Medulla oblongata (tissue), 1 donor: ENCODE measurements at regions not wholly inside any gene's neighbourhood (a gene's known extent, or its start where the extent isn't known, plus 50 kb on each side); places are given as distances from the start of the nearest gene placed in this dataset.

Experiments
- DNase-seq: peaks from one replicate; pipeline ENCODE4 v3.0.0-alpha.2; 2015; ENCODE audit errors: extremely low spot score

DNA sequence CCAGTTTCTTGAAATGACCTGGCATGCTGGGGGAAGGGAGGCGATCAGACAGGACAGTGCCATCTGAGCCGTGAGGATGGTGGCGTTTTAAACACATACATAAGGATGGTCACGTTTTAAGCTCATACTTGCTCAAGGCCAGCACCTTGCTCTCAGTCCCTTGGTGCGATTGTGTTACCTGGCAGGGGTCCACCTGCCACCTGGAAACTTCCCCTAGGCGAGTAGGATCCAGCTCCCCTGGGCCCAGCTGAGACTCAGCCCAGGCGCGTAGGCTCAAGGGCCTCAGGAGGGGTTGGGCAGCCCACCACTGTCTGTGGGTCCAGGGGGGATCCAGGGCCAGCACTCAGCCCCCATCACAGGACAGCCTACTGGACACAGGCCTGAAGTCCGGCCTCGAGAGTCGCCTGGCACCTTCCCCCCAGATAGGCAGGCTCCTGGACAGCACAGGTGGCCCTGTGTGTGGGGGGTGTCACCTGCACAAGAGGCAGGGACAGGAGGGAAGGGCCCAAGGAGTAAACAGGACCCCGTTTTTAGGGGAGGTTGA is 185.8 kb downstream of the BRD1 start:
- DNase-seq: no peak

DNA sequence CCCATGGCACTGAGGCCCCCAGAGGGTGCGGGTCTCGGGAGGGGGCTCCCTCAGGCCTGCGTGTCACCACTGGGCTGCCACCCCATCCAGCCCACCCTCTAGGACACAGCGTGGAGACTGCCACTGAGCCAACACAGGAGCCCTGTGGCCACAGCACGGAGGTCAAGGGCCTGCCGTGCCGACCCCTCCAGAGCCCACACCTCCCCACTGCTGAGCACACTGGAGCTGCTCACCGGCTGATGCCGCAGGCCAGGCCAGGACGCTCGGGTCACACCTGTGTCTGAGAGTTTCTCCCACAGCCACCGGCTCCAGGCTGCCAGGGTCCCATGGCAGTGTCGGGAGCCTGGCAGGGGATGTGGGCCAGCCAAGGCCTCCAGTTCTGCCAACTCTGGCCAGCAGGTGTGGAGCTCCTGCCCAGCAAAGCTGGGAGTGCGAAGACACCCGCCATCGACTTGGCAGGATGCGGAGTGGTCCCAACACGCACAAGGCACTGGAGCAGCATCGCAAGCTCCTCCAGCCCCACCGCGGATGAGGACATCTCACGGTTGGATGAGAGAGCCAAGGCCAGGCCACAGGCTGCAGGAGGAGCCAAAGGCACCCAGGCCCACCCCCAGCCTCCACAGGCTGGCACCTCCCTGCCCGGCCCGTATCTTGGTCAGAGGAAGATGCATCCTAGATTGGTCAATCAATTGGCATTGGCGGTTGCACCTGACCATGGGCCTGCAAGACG is 187.1 kb downstream of the BRD1 start:
- DNase-seq: no peak

DNA sequence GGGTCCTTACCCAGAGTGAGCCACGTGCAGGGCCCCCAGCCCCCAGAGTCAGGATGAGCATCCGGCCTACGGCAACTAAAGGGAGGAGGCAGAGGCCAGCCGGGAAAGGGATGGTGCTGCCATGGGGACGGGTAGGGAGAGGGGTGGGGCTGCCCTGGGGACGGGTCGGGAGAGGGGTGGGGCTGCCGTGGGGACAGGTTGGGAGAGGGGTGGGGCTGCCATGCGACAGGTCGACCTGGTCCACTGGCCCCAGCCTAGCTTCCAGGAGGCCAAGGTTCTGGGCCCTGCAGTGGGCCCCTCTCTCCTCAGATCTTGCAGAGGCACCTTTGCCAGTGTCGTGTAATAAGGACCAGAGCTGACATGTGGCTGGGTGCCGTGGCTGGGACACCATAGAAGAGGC is 187.7 kb downstream of the BRD1 start:
- DNase-seq: no peak

DNA sequence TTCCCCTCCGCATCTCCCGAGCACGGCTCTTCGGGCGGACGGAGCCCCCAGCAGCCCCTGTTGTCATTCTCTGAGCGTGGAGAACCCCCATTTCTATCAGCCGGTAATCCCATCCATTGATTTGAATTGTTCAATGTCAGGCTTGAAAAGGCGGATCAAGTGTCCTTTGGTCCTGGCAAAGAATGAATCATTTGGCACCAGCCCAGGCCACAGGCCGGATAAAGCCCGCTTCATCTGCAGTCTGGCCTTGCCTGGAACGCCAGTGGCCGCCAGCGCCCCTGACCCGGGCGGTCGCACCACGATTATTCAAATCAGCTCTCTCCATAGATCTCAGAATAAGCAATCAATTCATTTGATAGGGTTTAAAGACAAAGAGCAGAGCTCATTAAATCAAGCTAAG is 188.9 kb downstream of the BRD1 start:
- DNase-seq: peak; percentile 55

DNA sequence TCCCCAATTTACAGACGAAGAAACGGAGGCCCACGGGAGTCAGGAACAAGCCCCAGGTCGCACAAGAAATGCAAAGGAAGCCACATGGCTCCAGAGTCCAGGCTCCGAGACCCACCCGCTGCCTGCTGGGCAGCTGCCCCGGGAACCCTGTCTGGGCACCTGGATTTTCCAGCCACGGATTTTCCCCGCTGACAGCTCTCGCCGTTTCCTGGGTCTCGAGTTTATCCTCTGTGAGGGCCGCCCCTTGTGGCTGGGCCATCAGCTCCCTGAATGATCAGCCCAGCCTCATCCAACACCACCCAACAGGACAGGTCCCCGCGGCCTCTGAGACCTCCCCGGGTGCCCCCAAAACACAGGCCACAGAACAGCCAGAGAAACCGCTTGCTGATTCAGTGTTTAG is 189.7 kb downstream of the BRD1 start:
- no peak for DNase-seq

DNA sequence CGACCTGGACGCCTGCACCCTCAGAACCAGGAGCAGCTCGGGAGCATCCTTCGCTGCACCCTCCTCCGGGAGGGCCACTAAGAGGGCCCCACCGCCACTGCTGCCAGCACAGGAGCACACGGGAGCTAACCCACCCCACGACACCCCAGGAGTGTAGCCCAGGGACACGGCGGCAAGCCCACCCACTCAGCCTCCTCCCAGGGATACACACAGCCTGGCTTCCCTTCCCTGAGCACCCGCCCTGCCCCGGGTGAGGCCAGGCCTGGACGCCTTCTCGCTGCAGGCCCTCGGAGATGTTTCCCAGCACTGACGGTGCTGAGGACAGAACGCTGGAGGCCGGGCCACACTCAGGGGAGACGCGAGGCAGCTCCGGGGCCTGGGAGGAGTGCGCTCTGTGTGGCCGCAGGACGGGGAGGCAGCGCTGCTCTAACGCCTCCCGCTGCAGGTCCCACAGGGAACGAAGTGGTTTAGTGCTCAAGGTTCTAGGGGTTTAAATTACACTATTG is 190.4 kb downstream of the BRD1 start:
- no peak for DNase-seq

DNA sequence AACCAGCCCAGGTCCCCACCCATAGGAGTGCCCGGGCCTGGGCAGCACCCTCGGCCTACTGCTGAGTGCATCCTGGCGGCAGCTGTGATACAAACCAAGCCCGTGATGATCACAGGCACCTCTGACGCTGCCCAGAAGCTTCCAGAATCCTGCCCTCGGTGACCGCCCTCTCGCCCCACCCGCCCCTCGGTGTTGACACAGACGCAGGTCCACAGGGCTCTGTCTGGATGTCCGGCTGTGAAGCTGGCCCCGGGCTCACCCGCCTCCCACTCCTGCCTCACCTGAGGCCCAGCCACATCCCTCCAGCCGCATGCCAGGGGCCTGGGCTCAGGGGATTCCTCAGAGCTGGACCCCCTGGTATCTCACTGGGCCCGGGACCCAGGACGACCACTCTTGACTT is 191.0 kb downstream of the BRD1 start:
- DNase-seq: no peak

DNA sequence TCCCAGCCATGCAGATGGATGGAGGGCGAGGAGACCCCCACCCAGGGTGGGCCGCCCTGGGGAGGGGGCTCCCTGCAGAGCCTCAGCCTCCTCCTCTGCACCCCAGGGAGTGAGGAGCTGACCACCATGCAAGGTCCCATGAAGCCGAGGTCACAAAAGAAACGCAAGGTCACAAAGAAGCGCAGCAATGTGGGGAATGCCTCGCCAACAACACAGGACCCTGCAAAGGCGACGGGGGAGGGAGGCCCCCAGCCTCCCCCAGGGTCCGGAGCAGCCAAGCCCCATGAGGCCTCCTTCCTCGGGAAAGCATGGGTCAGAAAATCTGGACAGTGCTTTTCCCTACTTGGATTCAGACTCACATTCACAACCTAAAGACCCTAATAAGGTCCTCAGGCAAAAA is 191.5 kb downstream of the BRD1 start:
- DNase-seq: no peak

DNA sequence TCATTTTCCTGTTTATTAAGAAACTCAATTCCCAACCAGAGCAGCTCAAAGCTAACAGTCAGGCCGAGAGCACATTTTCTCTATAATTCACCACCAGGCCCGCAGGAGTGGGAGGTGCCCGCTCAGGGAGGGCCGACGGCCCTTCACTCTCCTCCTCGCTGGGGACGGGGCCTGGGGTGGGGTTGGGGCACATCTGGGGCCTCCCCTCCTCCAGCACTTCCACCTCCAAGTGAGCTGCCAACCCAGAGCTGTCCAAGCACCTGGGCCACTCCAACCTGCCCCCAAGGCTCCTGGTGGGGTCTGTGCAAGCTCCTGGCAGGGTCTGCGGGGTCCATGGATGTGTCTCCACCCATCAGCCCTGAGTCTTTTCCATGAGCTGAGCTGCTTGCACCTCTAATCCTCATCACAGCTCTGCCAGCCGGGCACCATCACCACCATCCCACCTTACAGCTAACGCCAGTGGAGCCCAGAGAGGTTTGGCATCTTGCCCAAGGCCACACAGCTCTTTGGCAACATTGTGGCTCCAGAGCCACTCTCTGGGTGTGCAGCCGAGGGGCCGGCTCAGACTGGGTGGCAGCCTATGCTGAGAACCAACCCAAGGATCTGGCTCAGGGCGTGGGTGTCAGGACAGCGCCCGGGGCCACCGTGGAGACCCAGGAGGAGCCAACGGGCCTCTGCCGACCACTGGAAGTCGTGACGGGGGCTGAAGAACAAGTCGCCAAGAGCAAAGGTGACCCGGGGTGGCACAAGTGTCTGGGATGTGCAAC is 193.5 kb downstream of the BRD1 start:
- no peak for DNase-seq

DNA sequence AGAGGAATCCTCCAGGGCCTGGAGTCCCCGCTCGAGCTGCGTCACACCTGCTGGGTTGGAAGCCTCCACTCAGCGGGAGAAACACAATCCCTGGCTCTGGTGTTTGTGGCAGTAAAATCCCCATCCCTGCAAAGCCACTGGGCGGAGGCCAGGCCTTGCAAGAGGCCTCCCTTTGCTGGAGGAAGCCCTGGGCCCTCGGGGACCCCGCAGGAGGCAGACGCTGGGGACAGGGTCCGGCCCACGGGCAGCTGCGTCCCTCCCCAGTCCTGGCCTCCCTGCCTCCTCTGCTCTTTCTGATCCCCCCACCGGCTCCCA is 194.7 kb downstream of the BRD1 start:
- no peak for DNase-seq

DNA sequence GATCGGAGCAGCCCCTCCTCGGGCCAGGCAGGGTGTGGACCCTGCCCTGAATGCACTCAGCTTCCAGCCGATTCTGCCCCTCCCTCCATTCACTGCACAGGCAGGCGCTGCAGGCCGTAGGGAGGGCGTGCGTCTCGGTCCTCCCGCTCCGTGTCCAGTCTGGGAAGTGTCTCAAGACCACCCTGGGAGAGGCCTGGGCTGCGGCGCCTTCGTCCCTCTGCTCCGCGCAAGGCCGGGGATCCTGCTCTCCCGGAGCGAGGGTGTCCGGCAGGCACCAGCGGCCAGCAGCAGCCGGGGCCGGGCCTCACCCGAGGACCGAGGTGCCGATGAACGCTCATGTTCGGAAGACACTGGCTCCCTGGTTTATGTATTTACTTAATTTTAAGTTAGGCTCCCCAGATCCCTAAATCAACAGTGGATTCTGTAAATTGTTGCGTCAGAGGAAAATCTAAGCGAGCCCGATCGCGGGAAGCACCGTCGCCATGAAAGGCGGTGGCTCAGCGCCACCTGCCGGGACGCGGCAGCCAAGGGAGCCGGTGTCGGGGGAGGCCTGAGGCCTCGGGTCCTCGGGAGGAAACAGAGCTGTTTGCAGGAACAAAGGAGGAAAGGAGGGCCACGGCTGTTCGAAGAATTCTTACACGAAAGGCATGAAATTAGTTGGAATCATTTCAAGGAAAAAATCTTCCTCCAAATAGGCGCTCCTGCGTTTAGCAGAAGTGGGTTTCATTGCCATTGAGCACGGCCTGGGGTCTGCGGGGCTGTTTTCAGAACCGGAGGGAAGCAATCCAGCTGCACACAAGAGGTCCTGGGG is 195.3 kb downstream of the BRD1 start:
- peak; percentile 72 for DNase-seq

DNA sequence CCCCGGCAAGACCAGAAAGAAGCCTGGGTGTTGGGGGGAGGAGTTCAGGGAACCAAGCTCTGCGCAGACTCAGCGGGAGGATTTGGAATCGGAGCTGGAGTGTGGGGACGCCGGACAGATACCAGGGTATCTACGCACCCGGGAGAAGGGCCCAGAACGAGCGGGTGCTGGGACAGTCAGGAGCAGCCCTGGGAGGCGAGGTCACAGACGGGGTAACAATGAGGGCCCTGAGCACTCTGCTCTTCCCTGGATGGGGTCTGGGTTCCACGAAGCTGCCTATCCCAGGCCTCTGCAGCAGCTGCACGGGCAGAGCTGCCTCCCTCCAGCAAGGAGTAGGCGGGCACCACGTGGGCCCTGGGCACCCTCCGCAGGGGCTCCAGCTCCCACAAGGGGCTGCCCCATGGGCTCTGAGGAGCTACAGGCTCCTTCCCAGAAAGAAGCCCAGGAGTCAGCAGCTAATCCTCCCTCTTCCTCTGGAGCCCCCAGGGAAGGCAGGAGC is 197.2 kb downstream of the BRD1 start:
- DNase-seq: no peak

DNA sequence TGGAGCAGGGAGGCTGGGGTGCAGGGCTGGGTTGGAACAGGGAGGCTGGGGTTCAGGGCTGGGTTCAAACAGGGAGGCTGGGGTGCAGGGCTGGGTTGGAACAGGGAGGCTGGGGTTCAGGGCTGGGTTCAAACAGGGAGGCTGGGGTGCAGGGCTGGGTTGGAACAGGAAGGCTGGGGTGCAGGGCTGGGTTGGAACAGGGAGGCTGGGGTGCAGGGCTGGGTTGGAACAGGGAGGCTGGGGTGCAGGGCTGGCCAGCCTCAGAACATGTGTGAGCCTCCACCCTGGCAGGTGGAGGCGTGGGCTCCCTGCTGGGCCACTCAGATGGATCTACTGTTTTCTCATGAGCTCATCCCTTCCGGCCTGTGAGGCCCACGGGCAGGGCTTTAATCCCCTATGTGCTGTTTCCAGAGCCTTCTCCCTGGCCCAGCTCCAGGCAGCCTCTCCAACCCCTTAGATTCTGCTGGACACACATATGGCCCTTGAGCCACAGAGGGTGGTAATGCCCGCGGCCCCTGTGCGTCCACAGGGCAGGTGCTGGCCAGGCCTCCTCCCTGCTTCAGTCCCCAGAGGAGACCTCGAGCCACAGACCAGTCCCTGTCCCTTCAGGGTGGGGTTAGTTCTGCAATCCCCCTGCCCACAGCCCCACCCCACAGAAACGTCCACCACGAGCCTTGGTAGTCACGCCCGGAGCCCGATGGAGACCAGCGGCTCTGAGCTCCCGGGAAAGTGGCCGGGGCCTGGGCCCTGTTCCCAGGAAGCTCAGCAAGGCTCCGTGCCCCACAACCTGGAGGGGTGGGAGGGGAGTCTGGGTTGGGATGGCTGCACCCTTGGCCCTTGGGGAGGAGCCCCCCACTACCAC is 197.9 kb downstream of the BRD1 start:
- no peak for DNase-seq

DNA sequence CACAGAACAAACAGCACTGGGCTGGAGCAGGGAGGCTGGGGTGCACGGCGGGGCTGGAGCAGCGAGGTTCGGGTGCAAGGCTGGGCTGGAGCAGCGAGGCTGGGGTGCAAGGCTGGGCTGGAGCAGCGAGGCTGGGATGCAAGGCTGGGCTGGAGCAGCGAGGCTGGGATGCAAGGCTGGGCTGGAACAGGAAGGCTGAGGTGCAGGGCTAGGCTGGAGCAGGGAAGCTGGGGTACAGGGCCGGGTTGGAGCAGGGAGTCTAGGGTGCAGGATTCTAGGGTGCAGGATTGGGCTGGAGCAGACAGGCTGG is 198.5 kb downstream of the BRD1 start:
- no peak for DNase-seq

DNA sequence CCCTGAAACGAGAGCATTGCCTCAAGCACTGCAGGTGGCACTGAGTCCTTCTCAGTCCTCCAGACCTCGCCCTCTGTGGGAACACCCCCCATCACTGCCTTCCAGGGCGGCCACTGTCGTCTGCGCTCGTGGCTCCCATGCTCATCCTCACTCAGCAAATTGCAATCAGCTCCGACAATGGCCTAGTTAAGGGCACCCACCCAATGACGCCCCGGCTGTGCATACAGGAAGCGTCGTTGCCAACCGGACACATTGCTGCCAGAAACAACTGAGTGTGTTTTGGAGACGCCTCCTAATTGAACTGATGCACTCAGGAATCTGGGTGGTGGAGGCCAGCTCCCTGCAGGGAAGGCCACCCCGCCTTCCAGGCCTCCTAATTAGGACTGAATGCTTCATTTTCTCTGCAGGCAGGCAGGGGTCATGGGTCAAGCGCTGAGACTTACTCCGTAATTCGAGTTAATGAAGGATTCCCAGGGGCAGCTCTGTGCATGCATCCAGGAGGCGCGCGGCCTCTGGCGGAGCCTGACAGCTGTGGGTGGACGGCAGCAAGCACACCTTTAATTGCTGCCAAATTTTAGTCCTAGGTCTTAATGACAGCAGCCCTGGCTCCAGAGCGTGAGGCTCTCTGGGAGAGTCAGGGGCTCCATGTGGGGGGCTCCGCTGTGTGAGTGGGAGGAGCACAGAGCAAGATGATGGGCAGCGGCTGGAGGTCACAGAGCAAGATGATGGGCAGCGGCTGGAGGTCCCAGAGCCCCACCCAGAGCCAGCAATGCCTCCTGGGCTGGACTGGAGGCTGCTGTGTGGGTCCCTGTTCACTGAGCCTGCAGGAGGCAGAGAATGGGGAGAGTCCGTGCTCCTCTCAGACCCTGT is 199.0 kb downstream of the BRD1 start:
- DNase-seq: no peak

DNA sequence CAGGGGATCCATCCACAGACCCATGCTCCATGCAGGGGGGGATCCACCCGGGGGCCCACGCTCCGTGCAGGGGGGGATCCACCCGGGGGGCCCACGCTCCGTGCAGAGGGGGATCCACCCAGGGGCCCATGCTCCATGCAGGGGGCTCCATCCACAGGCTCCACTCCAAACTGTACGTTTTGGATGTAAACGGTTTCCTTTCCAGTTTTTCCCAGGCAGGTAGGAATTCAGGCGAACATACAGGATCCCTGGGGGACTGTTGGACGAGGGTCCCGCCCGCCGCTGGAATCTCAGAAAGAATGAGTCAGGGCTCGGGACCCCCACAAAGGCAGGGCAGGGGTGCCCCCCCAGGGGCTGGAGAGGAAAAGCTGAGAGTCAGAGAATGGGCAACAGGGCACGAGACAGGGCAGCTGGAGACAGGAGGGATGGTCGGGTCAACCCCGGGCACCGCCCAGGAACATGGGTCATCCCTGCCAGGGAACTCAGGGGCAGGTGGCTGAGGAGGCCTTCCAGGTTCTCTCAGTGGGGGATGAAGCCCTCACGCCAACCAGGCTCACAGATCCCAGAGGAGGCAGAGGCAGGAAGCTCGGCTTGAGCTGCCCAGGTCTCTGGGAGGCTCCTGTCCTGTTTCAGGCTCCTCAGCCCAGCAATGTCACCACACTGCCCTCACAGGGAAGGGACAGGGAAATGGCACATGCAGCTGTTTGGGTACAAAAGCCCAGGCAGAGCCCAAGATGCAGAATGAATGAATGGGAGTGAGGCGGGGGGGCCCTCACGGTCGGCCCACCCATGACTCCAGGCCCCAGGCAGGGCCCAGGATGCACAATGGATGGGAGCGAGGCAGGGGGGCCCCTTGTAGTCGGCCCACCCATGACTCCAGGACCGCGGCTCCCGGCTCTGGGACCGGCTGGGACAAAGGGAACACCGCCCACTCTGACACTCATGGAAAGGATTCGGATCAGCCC is 200.2 kb downstream of the BRD1 start:
- DNase-seq: peak; percentile 4

DNA sequence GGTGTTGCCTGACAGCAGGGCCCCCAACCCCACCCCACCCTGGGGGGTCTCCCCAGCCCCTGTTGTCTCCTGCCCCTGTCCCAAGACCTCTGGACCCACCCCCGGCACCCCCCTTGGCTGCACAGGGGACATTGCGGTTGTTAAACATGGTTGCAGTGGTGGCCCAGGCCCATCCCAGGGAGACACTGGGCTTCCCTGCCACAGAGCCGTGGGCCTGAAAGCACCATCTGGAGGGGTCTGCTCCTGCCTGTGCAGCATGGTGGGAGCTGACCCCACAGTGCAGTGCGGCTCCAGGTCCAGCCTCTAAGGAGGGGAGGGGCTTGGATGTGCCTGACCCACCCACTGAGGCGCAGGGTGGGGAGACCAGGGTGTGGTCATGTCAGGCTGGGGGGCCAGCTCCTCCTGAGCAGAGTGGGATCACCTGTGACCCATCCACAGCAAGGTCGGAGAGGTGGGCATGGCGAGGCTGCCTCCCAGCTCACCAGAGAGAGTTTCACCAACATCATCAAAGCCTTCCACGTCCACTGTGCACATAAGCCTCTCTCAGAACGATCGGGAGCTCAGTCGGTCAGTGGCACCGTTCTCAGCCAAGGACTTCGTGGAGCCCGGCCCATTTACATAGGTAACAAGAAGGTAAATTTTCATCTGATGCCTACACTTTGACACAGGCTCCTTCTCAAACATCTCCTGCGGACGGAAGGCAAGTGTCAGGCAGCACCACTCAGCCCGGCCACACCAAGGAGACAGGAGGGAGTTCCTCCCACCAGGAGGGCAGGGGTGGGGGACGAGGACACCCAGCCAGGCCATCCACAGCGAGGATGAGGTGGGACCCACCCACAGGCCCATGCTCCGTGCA is 201.1 kb downstream of the BRD1 start:
- DNase-seq: no peak
